ENCODE measurements at regions not wholly inside any gene's neighbourhood (a gene's known extent, or its start where the extent isn't known, plus 50 kb on each side); places are given as distances from the start of the nearest gene placed in this dataset.
"Not testable (repeated sequence)": the region's sequence is repeated elsewhere in the genome, so short reads cannot be mapped to it uniquely, and the experiment has no call there.

DNA sequence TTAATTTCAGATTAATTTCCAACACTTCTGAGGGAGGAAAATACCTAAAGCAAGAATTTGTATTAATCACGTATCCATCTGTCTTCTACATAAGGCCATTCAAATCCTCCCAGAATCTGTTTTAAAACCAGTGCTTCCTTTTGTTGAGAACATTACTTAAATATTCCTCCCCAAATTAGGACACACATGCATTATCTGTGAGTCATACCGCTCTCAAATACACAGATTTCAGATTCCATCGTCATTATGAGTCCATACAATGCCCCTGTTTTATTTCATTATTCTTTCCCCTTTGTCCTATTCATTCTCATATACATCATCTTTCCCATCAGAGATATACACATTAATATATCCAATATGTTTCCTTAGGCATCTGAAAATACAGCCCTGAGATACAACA, 57.3 kb upstream of the PRSS12 start:
- Histone ChIP-seq H3K79me2 (replicated peaks; ENCODE audit: insufficient read depth, low read length) (no peaks in the 10 kb centered on the region), H3K36me3 (ENCODE audit: insufficient read depth, low read length) (no peaks in the 10 kb centered on the region), H3F3A (ENCODE audit: insufficient read depth, low read length, poor library complexity, severe bottlenecking) (no peaks in the 10 kb centered on the region), H3K9me3 (ENCODE audit: low read length) (no peaks in the 10 kb centered on the region), H3K27me3 (ENCODE audit: insufficient read depth, low read depth, low read length) (no peaks in the 10 kb centered on the region), H3K9me2 (ENCODE audit: insufficient read depth, low read length) (no peaks in the 10 kb centered on the region), H3K4me2 (ENCODE audit: low read length) (no peak overlapping the region), H3K9ac (ENCODE audit: low read length) (no peak overlapping the region), H3K27ac (ENCODE audit: low read length) (no peak overlapping the region), H2AFZ (ENCODE audit: low read depth, low read length) (no peak overlapping the region), H3K4me3 (ENCODE audit: low read length) (no peak overlapping the region), H4K20me1 (ENCODE audit: insufficient read depth) (no peaks in the 10 kb centered on the region)
- TF ChIP-seq MXI1 (conservative IDR thresholded peaks at IDR 0.05; ENCODE audit: poor library complexity, severe bottlenecking) (no peak), EZH2 (IDR thresholded peaks at IDR 0.05; ENCODE audit: borderline replicate concordance, insufficient read depth, low read length, poor library complexity, severe bottlenecking) (no peak), SMC3 (conservative IDR thresholded peaks at IDR 0.05; ENCODE audit: poor library complexity) (no peak), EP300 (conservative IDR thresholded peaks at IDR 0.05; ENCODE audit: poor library complexity, severe bottlenecking) (no peak), POLR2AphosphoS5 (IDR thresholded peaks at IDR 0.05) (no peak), TAF1 (IDR thresholded peaks at IDR 0.05; ENCODE audit: low read depth) (no peak), RAD21 (conservative IDR thresholded peaks at IDR 0.05) (no peak)
- TF ChIP-seq, protein P1, sequence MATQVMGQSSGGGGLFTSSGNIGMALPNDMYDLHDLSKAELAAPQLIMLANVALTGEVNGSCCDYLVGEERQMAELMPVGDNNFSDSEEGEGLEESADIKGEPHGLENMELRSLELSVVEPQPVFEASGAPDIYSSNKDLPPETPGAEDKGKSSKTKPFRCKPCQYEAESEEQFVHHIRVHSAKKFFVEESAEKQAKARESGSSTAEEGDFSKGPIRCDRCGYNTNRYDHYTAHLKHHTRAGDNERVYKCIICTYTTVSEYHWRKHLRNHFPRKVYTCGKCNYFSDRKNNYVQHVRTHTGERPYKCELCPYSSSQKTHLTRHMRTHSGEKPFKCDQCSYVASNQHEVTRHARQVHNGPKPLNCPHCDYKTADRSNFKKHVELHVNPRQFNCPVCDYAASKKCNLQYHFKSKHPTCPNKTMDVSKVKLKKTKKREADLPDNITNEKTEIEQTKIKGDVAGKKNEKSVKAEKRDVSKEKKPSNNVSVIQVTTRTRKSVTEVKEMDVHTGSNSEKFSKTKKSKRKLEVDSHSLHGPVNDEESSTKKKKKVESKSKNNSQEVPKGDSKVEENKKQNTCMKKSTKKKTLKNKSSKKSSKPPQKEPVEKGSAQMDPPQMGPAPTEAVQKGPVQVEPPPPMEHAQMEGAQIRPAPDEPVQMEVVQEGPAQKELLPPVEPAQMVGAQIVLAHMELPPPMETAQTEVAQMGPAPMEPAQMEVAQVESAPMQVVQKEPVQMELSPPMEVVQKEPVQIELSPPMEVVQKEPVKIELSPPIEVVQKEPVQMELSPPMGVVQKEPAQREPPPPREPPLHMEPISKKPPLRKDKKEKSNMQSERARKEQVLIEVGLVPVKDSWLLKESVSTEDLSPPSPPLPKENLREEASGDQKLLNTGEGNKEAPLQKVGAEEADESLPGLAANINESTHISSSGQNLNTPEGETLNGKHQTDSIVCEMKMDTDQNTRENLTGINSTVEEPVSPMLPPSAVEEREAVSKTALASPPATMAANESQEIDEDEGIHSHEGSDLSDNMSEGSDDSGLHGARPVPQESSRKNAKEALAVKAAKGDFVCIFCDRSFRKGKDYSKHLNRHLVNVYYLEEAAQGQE (IDR thresholded peaks at IDR 0.05; ENCODE audit: borderline replicate concordance), result no peak
- TF ChIP-seq, protein P2, sequence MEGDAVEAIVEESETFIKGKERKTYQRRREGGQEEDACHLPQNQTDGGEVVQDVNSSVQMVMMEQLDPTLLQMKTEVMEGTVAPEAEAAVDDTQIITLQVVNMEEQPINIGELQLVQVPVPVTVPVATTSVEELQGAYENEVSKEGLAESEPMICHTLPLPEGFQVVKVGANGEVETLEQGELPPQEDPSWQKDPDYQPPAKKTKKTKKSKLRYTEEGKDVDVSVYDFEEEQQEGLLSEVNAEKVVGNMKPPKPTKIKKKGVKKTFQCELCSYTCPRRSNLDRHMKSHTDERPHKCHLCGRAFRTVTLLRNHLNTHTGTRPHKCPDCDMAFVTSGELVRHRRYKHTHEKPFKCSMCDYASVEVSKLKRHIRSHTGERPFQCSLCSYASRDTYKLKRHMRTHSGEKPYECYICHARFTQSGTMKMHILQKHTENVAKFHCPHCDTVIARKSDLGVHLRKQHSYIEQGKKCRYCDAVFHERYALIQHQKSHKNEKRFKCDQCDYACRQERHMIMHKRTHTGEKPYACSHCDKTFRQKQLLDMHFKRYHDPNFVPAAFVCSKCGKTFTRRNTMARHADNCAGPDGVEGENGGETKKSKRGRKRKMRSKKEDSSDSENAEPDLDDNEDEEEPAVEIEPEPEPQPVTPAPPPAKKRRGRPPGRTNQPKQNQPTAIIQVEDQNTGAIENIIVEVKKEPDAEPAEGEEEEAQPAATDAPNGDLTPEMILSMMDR (IDR thresholded peaks at IDR 0.05; ENCODE audit: poor library complexity, severe bottlenecking), result no peak

DNA sequence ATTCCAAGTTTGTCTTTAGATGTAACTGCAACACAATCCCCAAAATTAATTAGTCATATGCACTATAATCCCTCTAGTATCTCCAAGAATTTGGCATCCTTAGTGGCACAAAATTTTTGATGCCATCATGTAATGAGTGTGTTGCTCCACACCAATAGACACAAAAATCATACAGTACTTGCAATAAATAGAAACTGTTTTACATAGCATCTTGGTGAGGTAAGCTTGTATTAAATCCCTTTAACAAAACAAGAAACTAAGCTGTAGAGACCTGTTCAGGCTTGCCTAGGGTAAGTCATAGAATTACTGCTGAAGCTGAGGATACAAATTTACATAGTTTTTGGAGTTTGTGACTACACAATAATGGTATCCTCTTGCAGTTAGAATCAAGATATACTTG, 64.5 kb upstream of the PRSS12 start:
- Histone ChIP-seq H3K4me2 (ENCODE audit: low read length) (no peak overlapping the region), H4K20me1 (ENCODE audit: insufficient read depth) (no peaks in the 10 kb centered on the region), H3K27ac (ENCODE audit: low read length) (no peak overlapping the region), H3K4me3 (ENCODE audit: low read length) (no peak overlapping the region), H3K9me2 (ENCODE audit: insufficient read depth, low read length) (no peaks in the 10 kb centered on the region), H3K27me3 (ENCODE audit: insufficient read depth, low read depth, low read length) (no peaks in the 10 kb centered on the region), H3K9ac (ENCODE audit: low read length) (no peak overlapping the region), H3F3A (ENCODE audit: insufficient read depth, low read length, poor library complexity, severe bottlenecking) (no peaks in the 10 kb centered on the region), H3K36me3 (ENCODE audit: insufficient read depth, low read length) (no peaks in the 10 kb centered on the region), H3K9me3 (ENCODE audit: low read length) (no peaks in the 10 kb centered on the region), H3K79me2 (replicated peaks; ENCODE audit: insufficient read depth, low read length) (no peaks in the 10 kb centered on the region), H2AFZ (ENCODE audit: low read depth, low read length) (no peak overlapping the region)
- TF ChIP-seq, protein P1 (IDR thresholded peaks at IDR 0.05; ENCODE audit: borderline replicate concordance), result no peak
- TF ChIP-seq, protein P2 (IDR thresholded peaks at IDR 0.05; ENCODE audit: poor library complexity, severe bottlenecking), result no peak
- TF ChIP-seq EZH2 (IDR thresholded peaks at IDR 0.05; ENCODE audit: borderline replicate concordance, insufficient read depth, low read length, poor library complexity, severe bottlenecking), result no peak
- no peak for TF ChIP-seq EP300 (conservative IDR thresholded peaks at IDR 0.05; ENCODE audit: poor library complexity, severe bottlenecking)
- TF ChIP-seq POLR2AphosphoS5 (IDR thresholded peaks at IDR 0.05), result no peak
- no peak for TF ChIP-seq TAF1 (IDR thresholded peaks at IDR 0.05; ENCODE audit: low read depth)
- TF ChIP-seq SMC3 (conservative IDR thresholded peaks at IDR 0.05; ENCODE audit: poor library complexity), result no peak
- no peak for TF ChIP-seq MXI1 (conservative IDR thresholded peaks at IDR 0.05; ENCODE audit: poor library complexity, severe bottlenecking)
- TF ChIP-seq RAD21 (conservative IDR thresholded peaks at IDR 0.05), result no peak

DNA sequence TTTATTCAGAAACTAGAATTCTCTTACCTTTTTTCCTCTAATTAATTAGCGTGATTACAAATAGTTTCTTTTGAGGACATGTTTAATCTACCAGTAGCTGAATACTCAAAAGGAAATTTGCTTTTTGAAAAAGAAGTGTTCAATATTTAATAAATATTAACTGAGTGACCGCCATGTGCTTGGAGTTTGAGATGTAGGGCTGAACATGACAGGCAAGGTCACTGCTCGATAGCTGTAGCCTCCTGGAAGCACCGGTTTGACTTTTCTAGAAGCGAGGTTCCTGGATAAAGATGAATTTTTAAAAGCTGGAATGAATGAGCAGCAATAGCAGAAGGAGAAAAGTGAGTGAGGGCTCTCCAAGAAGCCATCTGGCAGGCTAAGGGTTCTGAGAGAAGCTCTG, 65.0 kb upstream of the PRSS12 start:
- not testable (repeated sequence) for H3K9ac ChIP-seq (ENCODE audit: low read length); H3K27ac ChIP-seq (ENCODE audit: low read length); H3K9me2 ChIP-seq (ENCODE audit: insufficient read depth, low read length); H3K4me2 ChIP-seq (ENCODE audit: low read length); H2AFZ ChIP-seq (ENCODE audit: low read depth, low read length); H3F3A ChIP-seq (ENCODE audit: insufficient read depth, low read length, poor library complexity, severe bottlenecking); H3K27me3 ChIP-seq (ENCODE audit: insufficient read depth, low read depth, low read length); H3K79me2 ChIP-seq (replicated peaks; ENCODE audit: insufficient read depth, low read length); H4K20me1 ChIP-seq (ENCODE audit: insufficient read depth); H3K9me3 ChIP-seq (ENCODE audit: low read length); H3K4me3 ChIP-seq (ENCODE audit: low read length); H3K36me3 ChIP-seq (ENCODE audit: insufficient read depth, low read length)

All from neural cell (in vitro differentiated cells).